ENCODE measurements at regions not wholly inside any gene's neighbourhood (a gene's known extent, or its start where the extent isn't known, plus 50 kb on each side); places are given as distances from the start of the nearest gene placed in this dataset.
A peak's percentile ranks its signal among the peaks of the same experiment; 100 is the strongest.

GRCh38 chr14:61627612-61628011 lies 67.7 kb upstream of the HIF1A start:
- Histone ChIP-seq H2BK120ac (ENCODE audit: low read depth, low read length) (no peak overlapping the region), H4K8ac (ENCODE audit: low read length) (no peak overlapping the region), H3K14ac (ENCODE audit: low read length in 2 of 2) (no peak overlapping the region), H3K9ac (ENCODE audit: low read length) (no peak overlapping the region), H3K18ac (ENCODE audit: low read depth in 1 of 2, low read length in 2 of 2) (no peak overlapping the region), H3K27me3 (ENCODE audit: control insufficient read depth in 1 of 2, insufficient read depth in 1 of 2, low read length in 2 of 2) (no peaks in the 10 kb centered on the region), H3K23ac (ENCODE audit: low read length in 2 of 2) (no peak overlapping the region), H3K4ac (ENCODE audit: low read depth in 1 of 2, low read length in 2 of 2) (no peak overlapping the region), H4K91ac (ENCODE audit: low read length) (no peak overlapping the region), H3K4me2 (ENCODE audit: low read length, poor library complexity, severe bottlenecking) (no peak overlapping the region), H2AK5ac (ENCODE audit: low read length, severe bottlenecking) (peak overlapping the region; percentile 7), H2BK12ac (ENCODE audit: low read length in 2 of 2) (no peak overlapping the region), H3K4me3 (ENCODE audit: insufficient read depth in 1 of 2, low read depth in 1 of 2, low read length in 2 of 2) (no peak overlapping the region), H3K4me1 (ENCODE audit: control insufficient read depth, insufficient read depth, low read depth, low read length) (peaks cover 2% of the 10 kb centered on the region), H3K36me3 (ENCODE audit: control insufficient read depth in 1 of 2, insufficient read depth in 2 of 2, low read depth in 1 of 2, low read length in 2 of 2) (no peaks in the 10 kb centered on the region), H2BK5ac (ENCODE audit: low read depth, low read length, poor library complexity, severe bottlenecking) (no peak overlapping the region), H3K9me3 (ENCODE audit: control insufficient read depth, low read length) (no peaks in the 10 kb centered on the region), H2AFZ (ENCODE audit: low read depth, low read length) (no peak overlapping the region), H3K27ac (ENCODE audit: low read length, poor library complexity, severe bottlenecking) (no peak overlapping the region), H2BK15ac (ENCODE audit: low read depth, poor library complexity, severe bottlenecking) (no peak overlapping the region), H3K79me1 (replicated peaks; ENCODE audit: low read length, poor library complexity, severe bottlenecking) (no peaks in the 10 kb centered on the region)
- no peak for DNase-seq
- WGBS, result 98% methylated on average over 2 of the region's 2 CpGs

DNA sequence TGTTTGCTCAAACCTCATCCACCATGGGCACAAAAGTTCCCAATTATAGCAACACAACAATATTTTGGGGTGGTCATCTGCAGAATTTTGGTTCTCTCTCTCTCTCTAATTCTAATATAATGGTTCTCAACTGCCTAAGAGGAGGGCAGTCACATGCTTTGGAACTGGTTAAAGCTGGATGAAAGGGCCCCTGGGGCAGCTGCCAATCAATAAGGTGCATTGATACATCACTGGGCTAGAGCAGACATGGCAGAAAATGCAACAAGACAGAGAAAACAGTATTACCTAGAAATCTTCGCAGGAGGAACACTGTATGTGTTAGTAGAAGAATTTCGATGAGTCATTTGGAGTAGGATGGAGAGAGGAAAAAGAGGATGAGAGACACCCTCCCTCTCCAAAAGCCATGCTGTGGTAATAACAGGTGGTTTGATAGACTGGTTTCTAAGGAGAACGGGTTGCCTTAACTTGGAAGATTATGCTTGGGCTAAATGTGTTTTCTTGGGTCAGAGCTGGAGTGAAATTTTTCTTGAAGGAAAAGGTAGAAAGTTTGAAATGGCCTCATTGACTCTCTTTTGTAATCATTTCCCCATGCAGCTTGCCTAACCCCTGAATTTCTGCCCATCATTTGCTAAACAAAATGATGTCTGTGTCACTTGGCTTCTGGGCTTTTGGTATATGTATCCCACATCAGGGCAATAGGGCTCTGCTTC lies 67.1 kb upstream of the HIF1A start:
- Histone ChIP-seq H2AK5ac (ENCODE audit: low read length, severe bottlenecking) (peak overlapping the region; percentile 61), H3K36me3 (ENCODE audit: control insufficient read depth in 1 of 2, insufficient read depth in 2 of 2, low read depth in 1 of 2, low read length in 2 of 2) (no peaks in the 10 kb centered on the region), H3K4me2 (ENCODE audit: low read length, poor library complexity, severe bottlenecking) (no peak overlapping the region), H3K9me3 (ENCODE audit: control insufficient read depth, low read length) (no peaks in the 10 kb centered on the region), H3K79me1 (replicated peaks; ENCODE audit: low read length, poor library complexity, severe bottlenecking) (no peaks in the 10 kb centered on the region), H2BK120ac (ENCODE audit: low read depth, low read length) (no peak overlapping the region), H4K8ac (ENCODE audit: low read length) (no peak overlapping the region), H4K91ac (ENCODE audit: low read length) (no peak overlapping the region), H2BK12ac (ENCODE audit: low read length in 2 of 2) (no peak overlapping the region), H2BK15ac (ENCODE audit: low read depth, poor library complexity, severe bottlenecking) (no peak overlapping the region), H3K4me1 (ENCODE audit: control insufficient read depth, insufficient read depth, low read depth, low read length) (peaks cover 2% of the 10 kb centered on the region), H3K18ac (ENCODE audit: low read depth in 1 of 2, low read length in 2 of 2) (no peak overlapping the region), H3K4ac (ENCODE audit: low read depth in 1 of 2, low read length in 2 of 2) (no peak overlapping the region), H3K23ac (ENCODE audit: low read length in 2 of 2) (no peak overlapping the region), H3K27me3 (ENCODE audit: control insufficient read depth in 1 of 2, insufficient read depth in 1 of 2, low read length in 2 of 2) (no peaks in the 10 kb centered on the region), H3K14ac (ENCODE audit: low read length in 2 of 2) (no peak overlapping the region), H3K4me3 (ENCODE audit: insufficient read depth in 1 of 2, low read depth in 1 of 2, low read length in 2 of 2) (no peak overlapping the region), H3K27ac (ENCODE audit: low read length, poor library complexity, severe bottlenecking) (no peak overlapping the region), H2AFZ (ENCODE audit: low read depth, low read length) (no peak overlapping the region), H2BK5ac (ENCODE audit: low read depth, low read length, poor library complexity, severe bottlenecking) (no peak overlapping the region), H3K9ac (ENCODE audit: low read length) (no peak overlapping the region)
- no peak for DNase-seq
- 82% methylated on average over 3 of the region's 3 CpGs for WGBS

- H3K27me3 ChIP-seq (ENCODE audit: control insufficient read depth in 1 of 2, insufficient read depth in 1 of 2, low read length in 2 of 2), result no peaks in the 10 kb centered on the region
- H3K79me1 ChIP-seq (replicated peaks; ENCODE audit: low read length, poor library complexity, severe bottlenecking), result no peaks in the 10 kb centered on the region
- no peak overlapping the region for H3K9ac ChIP-seq (ENCODE audit: low read length)
- no peak for DNase-seq
- no peak overlapping the region for H2BK5ac ChIP-seq (ENCODE audit: low read depth, low read length, poor library complexity, severe bottlenecking)
- no peaks in the 10 kb centered on the region for H3K36me3 ChIP-seq (ENCODE audit: control insufficient read depth in 1 of 2, insufficient read depth in 2 of 2, low read depth in 1 of 2, low read length in 2 of 2)
- no peaks in the 10 kb centered on the region for H3K4me1 ChIP-seq (ENCODE audit: control insufficient read depth, insufficient read depth, low read depth, low read length)
- no CpG with 5 or more reads among the region's 4 CpGs for WGBS
- H2AFZ ChIP-seq (ENCODE audit: low read depth, low read length), result no peak overlapping the region
- H3K9me3 ChIP-seq (ENCODE audit: control insufficient read depth, low read length), result no peaks in the 10 kb centered on the region
- H3K14ac ChIP-seq (ENCODE audit: low read length in 2 of 2), result no peak overlapping the region
- peak overlapping the region in 1 of 2 experiments; percentile 37 for H2BK12ac ChIP-seq (ENCODE audit: low read length in 2 of 2)
- no peak overlapping the region for H2AK5ac ChIP-seq (ENCODE audit: low read length, severe bottlenecking)
- H3K27ac ChIP-seq (ENCODE audit: low read length, poor library complexity, severe bottlenecking), result no peak overlapping the region
- no peak overlapping the region for H2BK15ac ChIP-seq (ENCODE audit: low read depth, poor library complexity, severe bottlenecking)
- no peak overlapping the region for H3K23ac ChIP-seq (ENCODE audit: low read length in 2 of 2)
- no peak overlapping the region for H2BK120ac ChIP-seq (ENCODE audit: low read depth, low read length)
- no peak overlapping the region for H3K4ac ChIP-seq (ENCODE audit: low read depth in 1 of 2, low read length in 2 of 2)
- H3K18ac ChIP-seq (ENCODE audit: low read depth in 1 of 2, low read length in 2 of 2), result no peak overlapping the region
- no peak overlapping the region for H3K4me3 ChIP-seq (ENCODE audit: insufficient read depth in 1 of 2, low read depth in 1 of 2, low read length in 2 of 2)
- no peak overlapping the region for H4K91ac ChIP-seq (ENCODE audit: low read length)
- no peak overlapping the region for H3K4me2 ChIP-seq (ENCODE audit: low read length, poor library complexity, severe bottlenecking)
- no peak overlapping the region for H4K8ac ChIP-seq (ENCODE audit: low read length)
These were observed 64.8 kb upstream of the HIF1A start for GRCh38 chr14:61630399-61631044.

DNA sequence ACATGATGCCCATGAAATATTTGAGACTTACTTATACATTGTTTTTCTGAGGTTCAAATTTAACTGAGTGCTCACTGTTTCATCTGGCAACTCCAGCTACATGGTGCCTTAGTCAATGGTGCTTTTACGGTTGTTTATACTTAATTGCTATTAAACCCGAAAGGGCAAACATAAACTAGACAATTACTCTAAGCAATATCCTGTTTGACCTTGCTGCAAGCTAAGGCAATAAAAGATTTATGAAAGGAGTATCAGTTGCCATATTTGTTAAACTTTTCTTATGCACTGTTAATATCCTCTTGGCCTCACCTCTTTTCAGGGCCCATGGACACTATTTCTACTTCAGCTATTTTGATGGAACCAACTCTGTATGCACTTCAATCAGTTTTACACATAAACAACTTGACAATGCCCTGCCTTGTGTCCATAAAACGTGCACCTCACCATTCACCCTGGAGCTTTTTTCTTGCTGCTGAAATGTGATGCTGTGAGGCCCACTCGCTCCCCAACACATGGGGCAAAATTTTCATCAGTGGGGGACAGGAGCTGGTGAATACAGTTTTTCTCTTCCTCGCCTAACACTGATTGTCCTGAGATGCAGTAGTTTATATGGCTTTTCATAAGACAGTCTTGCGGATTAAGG lies 64.1 kb upstream of the HIF1A start:
- Histone ChIP-seq H3K18ac (ENCODE audit: low read depth in 1 of 2, low read length in 2 of 2) (peak overlapping the region in 1 of 2 experiments; percentile 56), H3K4ac (ENCODE audit: low read depth in 1 of 2, low read length in 2 of 2) (no peak overlapping the region), H3K27me3 (ENCODE audit: control insufficient read depth in 1 of 2, insufficient read depth in 1 of 2, low read length in 2 of 2) (no peaks in the 10 kb centered on the region), H2BK12ac (ENCODE audit: low read length in 2 of 2) (no peak overlapping the region), H3K36me3 (ENCODE audit: control insufficient read depth in 1 of 2, insufficient read depth in 2 of 2, low read depth in 1 of 2, low read length in 2 of 2) (no peaks in the 10 kb centered on the region), H3K4me1 (ENCODE audit: control insufficient read depth, insufficient read depth, low read depth, low read length) (no peaks in the 10 kb centered on the region), H2AK5ac (ENCODE audit: low read length, severe bottlenecking) (no peak overlapping the region), H4K8ac (ENCODE audit: low read length) (no peak overlapping the region), H3K79me1 (replicated peaks; ENCODE audit: low read length, poor library complexity, severe bottlenecking) (no peaks in the 10 kb centered on the region), H3K9ac (ENCODE audit: low read length) (no peak overlapping the region), H2BK120ac (ENCODE audit: low read depth, low read length) (no peak overlapping the region), H3K4me3 (ENCODE audit: insufficient read depth in 1 of 2, low read depth in 1 of 2, low read length in 2 of 2) (no peak overlapping the region), H2BK5ac (ENCODE audit: low read depth, low read length, poor library complexity, severe bottlenecking) (no peak overlapping the region), H3K14ac (ENCODE audit: low read length in 2 of 2) (no peak overlapping the region), H2BK15ac (ENCODE audit: low read depth, poor library complexity, severe bottlenecking) (no peak overlapping the region), H2AFZ (ENCODE audit: low read depth, low read length) (no peak overlapping the region), H3K9me3 (ENCODE audit: control insufficient read depth, low read length) (no peaks in the 10 kb centered on the region), H4K91ac (ENCODE audit: low read length) (no peak overlapping the region), H3K27ac (ENCODE audit: low read length, poor library complexity, severe bottlenecking) (no peak overlapping the region), H3K4me2 (ENCODE audit: low read length, poor library complexity, severe bottlenecking) (no peak overlapping the region), H3K23ac (ENCODE audit: low read length in 2 of 2) (peak overlapping the region in 1 of 2 experiments; percentile 23)
- no peak for DNase-seq
- 84% methylated on average over 4 of the region's 6 CpGs for WGBS
